HepG2 (cell line): ENCODE measurements at regions not wholly inside any gene's neighbourhood (a gene's known extent, or its start where the extent isn't known, plus 50 kb on each side); places are given as distances from the start of the nearest gene placed in this dataset.

Experiments
- ATAC-seq: fragments of 200-7000 bp; cut with Tn5 transposase; 3 replicates; pipeline ENCODE4 v1.9.1; 2020; ENCODE audit warnings: mild to moderate bottlenecking, moderate library complexity
- BruUV-seq: library from RNA; stranded (reverse); fragments of 400-500 nt; replicated peaks from 2 replicates; lab custom pipeline; 2021; lab: Mats Ljungman, UMichigan
- CTCF ChIA-PET: fragments of 300-600 bp; formaldehyde crosslinking; extraction: SDS; loops from one replicate; lab custom pipeline; 2021; ENCODE audit warnings: low total read pairs, inconsistent platforms, low intra/inter-chr PET ratio; lab: Yijun Ruan, JAX
- POLR2A ChIA-PET: fragments of 350-600 bp; sonication (Branson Sonifier 250); formaldehyde crosslinking; loops from one replicate; lab custom pipeline; 2020; ENCODE audit warnings: antibody characterized with exemption, inconsistent platforms; lab: Yijun Ruan, JAX
- DNase-seq: peaks from one replicate; pipeline ENCODE4 v3.0.0-alpha.2; 2015; ENCODE audit warnings: low spot score
- FAIRE-seq: peaks from 3 replicates; lab custom pipeline; 2011; peaks lifted over from hg19 to GRCh38; lab: Jason Lieb, UNC
- H2AFZ ChIP-seq: one replicate; pipeline ENCODE4 v1.6.1; 2011; ENCODE audit warnings: low read length, inconsistent platforms
- H3K27ac ChIP-seq: fragments of 300-600 bp; 3 replicates; pipeline ENCODE4 v1.8.0; 2011; ENCODE audit warnings: mixed run types, mild to moderate bottlenecking, mixed read lengths, low read length, inconsistent platforms; ENCODE audit not compliant: insufficient read depth; ENCODE audit errors: extremely low read length
- H3K27me3 ChIP-seq, 2 experiments: fragments of 200-600 bp in 1 of 2; 2 replicates in 1 of 2; 3 replicates in 1 of 2; pipeline versions ENCODE4 v1.6.0 to v1.8.0; 2011; ENCODE audit warnings: low read length in 2 of 2, mild to moderate bottlenecking in 2 of 2, moderate library complexity in 2 of 2, inconsistent platforms in 1 of 2; ENCODE audit not compliant: insufficient read depth in 2 of 2, control insufficient read depth in 1 of 2
- H3K36me3 ChIP-seq, 2 experiments: fragments of 200-600 bp in 1 of 2; replicated peaks in 1 of 2; 2 replicates in 1 of 2; 3 replicates in 1 of 2; pipeline versions ENCODE4 v1.5.1 to v1.8.0; 2011; ENCODE audit warnings: low read length in 2 of 2, inconsistent platforms in 1 of 2; ENCODE audit not compliant: insufficient read depth in 2 of 2, control insufficient read depth in 1 of 2
- H3K4me1 ChIP-seq: 2 replicates; pipeline ENCODE4 v1.5.1; 2012; ENCODE audit warnings: low read length, inconsistent platforms; ENCODE audit not compliant: insufficient read depth
- H3K4me2 ChIP-seq: 2 replicates; pipeline ENCODE4 v1.6.0; 2011; ENCODE audit warnings: low read depth, low read length, inconsistent platforms
- H3K4me3 ChIP-seq, 3 experiments: fragments of 200-600 bp in 1 of 3; sonication (generic), shearing (Covaris generic) in 1 of 3; replicated peaks in 1 of 3; 2 replicates each; pipeline ENCODE4 v1.5.1; 2011 to 2016; ENCODE audit warnings: low read length in 3 of 3, inconsistent platforms in 2 of 3, low read depth in 2 of 3, mild to moderate bottlenecking in 2 of 3, control low read depth in 1 of 3, mixed read lengths in 1 of 3; ENCODE audit not compliant: insufficient read depth in 1 of 3
- H3K79me2 ChIP-seq: one replicate; pipeline ENCODE4 v1.6.1; 2011; ENCODE audit warnings: low read length, inconsistent platforms; ENCODE audit not compliant: insufficient read depth
- H3K9ac ChIP-seq: 2 replicates; pipeline ENCODE4 v1.6.0; 2011; ENCODE audit warnings: mild to moderate bottlenecking, low read depth, low read length, inconsistent platforms; ENCODE audit not compliant: insufficient read depth
- H3K9me3 ChIP-seq: 2 replicates; pipeline ENCODE4 v1.5.1; 2012; ENCODE audit warnings: mild to moderate bottlenecking, low read length
- H4K20me1 ChIP-seq: 2 replicates; pipeline ENCODE4 v1.6.0; 2011; ENCODE audit warnings: inconsistent platforms, mild to moderate bottlenecking, low read length, moderate library complexity; ENCODE audit not compliant: insufficient read depth
- ARNTL ChIP-seq: sonication (generic); formaldehyde crosslinking; IDR thresholded peaks from 2 replicates; pipeline ENCODE4 v1.4.0; 2020; ENCODE audit warnings: mild to moderate bottlenecking, missing genetic modification reagents
- ATRX ChIP-seq: sonication (generic); formaldehyde crosslinking; IDR thresholded peaks from 2 replicates; pipeline ENCODE4 v1.4.0; 2020; ENCODE audit warnings: missing genetic modification reagents, borderline replicate concordance
- HIVEP1 ChIP-seq: sonication (generic); formaldehyde crosslinking; IDR thresholded peaks from 2 replicates; pipeline ENCODE4 v1.4.0; 2020; ENCODE audit warnings: mild to moderate bottlenecking, missing genetic modification reagents
- HNF1B ChIP-seq: sonication (generic); formaldehyde crosslinking; IDR thresholded peaks from 2 replicates; pipeline ENCODE4 v1.5.1; 2020; ENCODE audit warnings: mild to moderate bottlenecking, moderate library complexity, missing genetic modification reagents
- MBNL3 ChIP-seq: fragments of 250-450 bp; sonication (Bioruptor Pico); conservative IDR thresholded peaks from 2 replicates; pipeline ENCODE4 v1.8.0; 2022; ENCODE audit warnings: mild to moderate bottlenecking, inconsistent platforms
- NCOA1 ChIP-seq: sonication (generic); formaldehyde crosslinking; IDR thresholded peaks from 2 replicates; pipeline ENCODE4 v1.9.0; 2021; ENCODE audit warnings: missing genetic modification reagents
- SPEN ChIP-seq: sonication (generic); formaldehyde crosslinking; IDR thresholded peaks from 2 replicates; pipeline ENCODE4 v1.5.1; 2020; ENCODE audit warnings: low read depth, mild to moderate bottlenecking, missing genetic modification reagents
- TCF7L2 ChIP-seq: IDR thresholded peaks from 2 replicates; pipeline ENCODE4 v1.6.1; 2011; ENCODE audit warnings: mild to moderate bottlenecking, low read depth, low read length, moderate library complexity
- ZBTB10 ChIP-seq: sonication (generic); formaldehyde crosslinking; IDR thresholded peaks from 2 replicates; pipeline ENCODE4 v1.4.0; 2020; ENCODE audit warnings: missing genetic modification reagents, borderline replicate concordance
- ZMYM4 ChIP-seq: sonication (generic); formaldehyde crosslinking; IDR thresholded peaks from 2 replicates; pipeline ENCODE4 v1.8.1; 2023; ENCODE audit warnings: mild to moderate bottlenecking, missing genetic modification reagents
- ZNF687 ChIP-seq: sonication (generic); formaldehyde crosslinking; IDR thresholded peaks from 2 replicates; pipeline ENCODE4 v1.5.1; 2020; ENCODE audit warnings: mild to moderate bottlenecking, missing genetic modification reagents, moderate library complexity
- ZSCAN21 ChIP-seq: sonication (generic); formaldehyde crosslinking; IDR thresholded peaks from 2 replicates; pipeline ENCODE4 v1.8.0; 2022; ENCODE audit warnings: mild to moderate bottlenecking, missing genetic modification reagents, moderate library complexity, borderline replicate concordance
- WGBS: methylation state at CpG from one replicate; pipeline ENCODE4 v1.1.6; 2017; ENCODE audit warnings: low lambda C conversion rate; 5-methylcytosine and 5-hydroxymethylcytosine counted together
- in situ Hi-C: cut with HindIII; loops from 2 replicates; pipeline ENCODE4 v1.10.0; 2017; ENCODE audit warnings: low pct_unique_long_range_greater_than_20kb; ENCODE audit not compliant: extremely low pct_ligation_motif_present
- intact Hi-C: fragments of 100-400 bp; cut with micrococcal nuclease; formaldehyde crosslinking; loops from one replicate; pipeline ENCODE4 v1.10.0; 2022; ENCODE audit not compliant: unreplicated experiment
- TF ChIP-seq, protein P1 (sequence below): sonication (generic); formaldehyde crosslinking; IDR thresholded peaks from 2 replicates; pipeline ENCODE4 v1.4.0; 2020; ENCODE audit warnings: missing genetic modification reagents
- TF ChIP-seq, protein P2 (sequence below): sonication (generic); formaldehyde crosslinking; IDR thresholded peaks from 2 replicates; pipeline ENCODE4 v1.5.0; 2020; ENCODE audit warnings: missing genetic modification reagents

DNA sequence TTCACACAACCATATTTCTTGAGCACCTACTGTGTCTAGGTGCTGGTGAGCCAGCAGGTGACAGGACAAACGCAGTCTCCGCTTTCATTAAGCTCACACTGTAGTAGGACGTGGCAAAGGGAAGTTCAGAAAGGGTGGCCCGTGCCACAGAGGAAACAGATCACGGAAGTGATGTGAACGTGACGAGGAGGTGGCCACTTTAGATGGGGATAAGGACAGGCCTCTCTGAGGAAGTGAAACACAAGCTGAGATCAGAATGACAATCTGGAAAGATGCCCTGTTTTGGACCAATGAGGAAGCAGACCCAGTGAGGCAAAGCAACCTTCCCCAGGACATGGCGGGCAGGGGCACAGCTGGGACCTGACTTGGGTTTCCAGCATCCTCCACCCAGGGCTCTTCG lies 127.4 kb upstream of the PRMT8 start (continued):
- TF ChIP-seq HNF1B (CRISPR knock-in tag), result no peak
- TF ChIP-seq ZBTB10, result no peak
- TF ChIP-seq SPEN (CRISPR knock-in tag), result no peak
- no peak for TF ChIP-seq NCOA1 (CRISPR knock-in tag)
- TF ChIP-seq ZSCAN21 (CRISPR knock-in tag), result no peak
- TF ChIP-seq ZMYM4 (CRISPR knock-in tag), result no peak
- no peak for TF ChIP-seq ATRX (CRISPR knock-in tag)
- no peak for TF ChIP-seq HIVEP1

GRCh38 chr12:3364226-3364625 lies 126.8 kb upstream of the PRMT8 start:
- CTCF ChIA-PET, result no interaction called here
- Histone ChIP-seq H2AFZ (no peak overlapping the region), H3K36me3 (no peaks in the 10 kb centered on the region), H3K79me2 (no peaks in the 10 kb centered on the region), H3K4me2 (no peak overlapping the region), H3K9me3 (no peaks in the 10 kb centered on the region), H4K20me1 (peaks cover 4% of the 10 kb centered on the region; the same call in 1 of the 2 replicates), H3K4me3 (no peak overlapping the region), H3K27ac (no peak overlapping the region), H3K4me1 (no peaks in the 10 kb centered on the region), H3K27me3 (peaks cover 10 to 62% of the 10 kb centered on the region in 2 experiments), H3K9ac (no peak overlapping the region)
- no peak for FAIRE-seq
- POLR2A ChIA-PET, result no interaction called here
- BruUV-seq, result no TSS peak
- whole genome bisulfite sequencing, result 0% methylated on average over 2 of the region's 5 CpGs
- intact Hi-C loops (no loop called here), in situ Hi-C loops (no loop called here)
- no peak for ATAC-seq
- no peak for DNase-seq
- TF ChIP-seq ZNF687 (CRISPR knock-in tag) (no peak), MBNL3 (CRISPR knock-in tag) (no peak), TCF7L2 (no peak), ARNTL (no peak)
- TF ChIP-seq, protein P1, sequence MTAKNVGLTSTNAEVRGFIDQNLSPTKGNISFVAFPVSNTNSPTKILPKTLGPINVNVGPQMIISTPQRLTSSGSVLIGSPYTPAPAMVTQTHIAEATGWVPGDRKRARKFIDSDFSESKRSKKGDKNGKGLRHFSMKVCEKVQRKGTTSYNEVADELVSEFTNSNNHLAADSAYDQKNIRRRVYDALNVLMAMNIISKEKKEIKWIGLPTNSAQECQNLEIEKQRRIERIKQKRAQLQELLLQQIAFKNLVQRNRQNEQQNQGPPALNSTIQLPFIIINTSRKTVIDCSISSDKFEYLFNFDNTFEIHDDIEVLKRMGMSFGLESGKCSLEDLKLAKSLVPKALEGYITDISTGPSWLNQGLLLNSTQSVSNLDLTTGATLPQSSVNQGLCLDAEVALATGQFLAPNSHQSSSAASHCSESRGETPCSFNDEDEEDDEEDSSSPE (CRISPR knock-in tag), result no peak
- TF ChIP-seq, protein P2, sequence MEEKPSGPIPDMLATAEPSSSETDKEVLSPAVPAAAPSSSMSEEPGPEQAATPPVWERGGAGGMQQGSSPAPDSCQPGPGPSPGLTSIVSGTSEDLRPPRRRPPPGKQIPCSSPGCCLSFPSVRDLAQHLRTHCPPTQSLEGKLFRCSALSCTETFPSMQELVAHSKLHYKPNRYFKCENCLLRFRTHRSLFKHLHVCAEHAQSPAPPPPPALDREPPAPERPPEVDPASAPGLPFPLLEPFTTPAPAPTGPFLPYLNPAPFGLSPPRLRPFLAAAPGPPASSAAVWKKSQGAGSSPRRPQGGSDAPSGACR, result no peak
